ENCODE measurements at regions not wholly inside any gene's neighbourhood (a gene's known extent, or its start where the extent isn't known, plus 50 kb on each side); places are given as distances from the start of the nearest gene placed in this dataset.

DNA sequence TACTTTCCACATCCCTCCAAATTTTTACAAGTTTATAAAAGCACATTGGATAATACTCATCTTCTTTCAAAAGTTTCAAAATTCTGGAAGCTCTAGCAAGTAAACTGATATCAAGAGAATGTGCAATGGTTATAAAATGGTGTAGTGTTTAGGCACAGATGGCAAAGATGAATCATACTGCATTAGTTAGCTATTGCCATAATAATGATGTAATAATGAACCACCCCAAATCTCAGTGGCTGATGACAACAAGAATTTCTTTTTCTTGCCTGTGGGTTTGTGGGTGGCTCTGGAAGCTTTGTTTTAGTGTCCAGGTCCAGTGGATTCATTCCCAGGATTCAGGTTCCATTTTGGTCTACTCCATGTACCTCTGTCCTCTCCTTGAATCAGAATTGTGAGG, 319.0 kb downstream of the BRINP1 start:
- TF ChIP-seq CTCF (IDR thresholded peaks at IDR 0.05; ENCODE audit: low read depth, low read length, missing control alignments): no peak
- no peak for DNase-seq (ENCODE audit: low read depth)
- no peak overlapping the region for H3K4me3 ChIP-seq (ENCODE audit: low read depth, low read length)
- in situ Hi-C loops (cut with HindIII; ENCODE audit: low sequenced_read_pairs): no loop called here

GRCh38 chr9:119052339-119053030, 316.8 kb downstream of the BRINP1 start:
- no peak for DNase-seq (ENCODE audit: low read depth)
- no peak for TF ChIP-seq CTCF (IDR thresholded peaks at IDR 0.05; ENCODE audit: low read depth, low read length, missing control alignments)
- in situ Hi-C loops (cut with HindIII; ENCODE audit: low sequenced_read_pairs): no loop called here
- H3K4me3 ChIP-seq (ENCODE audit: low read depth, low read length): no peak overlapping the region

GRCh38 chr9:119053070-119053469, 316.2 kb downstream of the BRINP1 start:
- TF ChIP-seq CTCF (IDR thresholded peaks at IDR 0.05; ENCODE audit: low read depth, low read length, missing control alignments): no peak
- in situ Hi-C loops (cut with HindIII; ENCODE audit: low sequenced_read_pairs): no loop called here
- H3K4me3 ChIP-seq (ENCODE audit: low read depth, low read length): no peak overlapping the region
- DNase-seq (ENCODE audit: low read depth): no peak

GRCh38 chr9:119060629-119061385, 308.4 kb downstream of the BRINP1 start:
- in situ Hi-C loops (cut with HindIII; ENCODE audit: low sequenced_read_pairs): no loop called here
- no peak overlapping the region for H3K4me3 ChIP-seq (ENCODE audit: low read depth, low read length)
- no peak for DNase-seq (ENCODE audit: low read depth)
- TF ChIP-seq CTCF (IDR thresholded peaks at IDR 0.05; ENCODE audit: low read depth, low read length, missing control alignments): no peak

DNA sequence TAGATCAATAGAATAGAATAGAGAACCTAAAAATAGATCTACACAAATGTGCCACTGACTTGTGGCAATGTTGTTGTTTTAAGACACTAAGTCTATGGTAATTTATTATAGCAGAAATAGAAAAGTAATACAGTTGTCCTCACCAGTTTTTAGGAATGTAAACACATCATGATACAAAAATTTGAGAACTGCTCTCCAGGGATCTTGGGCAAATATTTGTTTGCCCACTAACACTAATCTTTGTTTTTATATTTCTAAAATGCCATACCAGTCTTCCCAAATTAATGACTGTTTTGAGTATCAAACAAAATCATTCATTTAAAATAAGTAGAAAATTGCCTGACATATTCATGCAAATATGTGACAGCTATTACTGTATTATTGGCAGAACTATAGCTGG, 297.6 kb downstream of the BRINP1 start:
- in situ Hi-C loops (cut with HindIII; ENCODE audit: low sequenced_read_pairs): no loop called here
- DNase-seq (ENCODE audit: low read depth): no peak
- H3K4me3 ChIP-seq (ENCODE audit: low read depth, low read length): no peak overlapping the region
- TF ChIP-seq CTCF (IDR thresholded peaks at IDR 0.05; ENCODE audit: low read depth, low read length, missing control alignments): no peak

DNA sequence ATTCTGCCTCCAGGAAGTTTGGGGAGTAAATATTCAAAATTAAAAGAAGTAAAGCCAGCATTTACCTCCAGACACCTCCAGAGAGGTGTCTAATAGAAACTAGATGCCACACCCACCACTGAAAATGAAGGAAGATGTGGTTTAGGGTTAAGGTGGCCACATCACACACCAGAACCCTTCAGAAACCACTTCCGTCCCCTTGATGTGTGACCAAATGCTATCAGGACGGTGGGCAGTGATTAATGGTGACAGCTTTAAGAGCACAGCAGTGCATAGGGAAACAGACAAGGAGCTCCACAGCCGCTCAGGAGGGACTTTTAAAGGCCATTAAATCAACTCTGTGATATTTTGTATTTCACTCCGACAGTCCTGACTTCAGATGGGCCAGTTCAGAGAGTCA, 295.2 kb downstream of the BRINP1 start:
- H3K4me3 ChIP-seq (ENCODE audit: low read depth, low read length): no peak overlapping the region
- no peak for TF ChIP-seq CTCF (IDR thresholded peaks at IDR 0.05; ENCODE audit: low read depth, low read length, missing control alignments)
- DNase-seq (ENCODE audit: low read depth): no peak
- in situ Hi-C loops (cut with HindIII; ENCODE audit: low sequenced_read_pairs): no loop called here
